Stimulated activated effector memory CD8-positive, alpha-beta T cell treated with anti-CD3 and anti-CD28 coated beads, Interleukin-12 subunit alpha, Interleukin-12 subunit beta, amount 100 ng/mL, for 72 hours (primary cell): ENCODE measurements at regions not wholly inside any gene's neighbourhood (a gene's known extent, or its start where the extent isn't known, plus 50 kb on each side); places are given as distances from the start of the nearest gene placed in this dataset.

Experiments
- ATAC-seq: fragments of 150-1000 bp; cut with Tn5 transposase; 2 replicates; pipeline ENCODE4 v1.10.0; 2021
- DNase-seq, 2 donors: peaks; one replicate each; pipeline ENCODE4 v3.0.0; 2021 to 2022; ENCODE audit warnings: low spot score in 2 of 2
- H3K27ac Mint-ChIP-seq: one replicate; pipeline ENCODE4 v1.8.0; 2022; ENCODE audit warnings: mild to moderate bottlenecking, mixed read lengths
- H3K36me3 Mint-ChIP-seq: one replicate; pipeline ENCODE4 v1.8.0; 2022; ENCODE audit warnings: mild to moderate bottlenecking, mixed read lengths
- H3K4me1 Mint-ChIP-seq: one replicate; pipeline ENCODE4 v1.8.0; 2022; ENCODE audit warnings: mixed read lengths
- H3K4me3 Mint-ChIP-seq: one replicate; pipeline ENCODE4 v1.8.0; 2022; ENCODE audit warnings: mild to moderate bottlenecking, mixed read lengths
- H3K9me3 Mint-ChIP-seq: one replicate; pipeline ENCODE4 v1.8.0; 2022; ENCODE audit warnings: mixed read lengths

DNA sequence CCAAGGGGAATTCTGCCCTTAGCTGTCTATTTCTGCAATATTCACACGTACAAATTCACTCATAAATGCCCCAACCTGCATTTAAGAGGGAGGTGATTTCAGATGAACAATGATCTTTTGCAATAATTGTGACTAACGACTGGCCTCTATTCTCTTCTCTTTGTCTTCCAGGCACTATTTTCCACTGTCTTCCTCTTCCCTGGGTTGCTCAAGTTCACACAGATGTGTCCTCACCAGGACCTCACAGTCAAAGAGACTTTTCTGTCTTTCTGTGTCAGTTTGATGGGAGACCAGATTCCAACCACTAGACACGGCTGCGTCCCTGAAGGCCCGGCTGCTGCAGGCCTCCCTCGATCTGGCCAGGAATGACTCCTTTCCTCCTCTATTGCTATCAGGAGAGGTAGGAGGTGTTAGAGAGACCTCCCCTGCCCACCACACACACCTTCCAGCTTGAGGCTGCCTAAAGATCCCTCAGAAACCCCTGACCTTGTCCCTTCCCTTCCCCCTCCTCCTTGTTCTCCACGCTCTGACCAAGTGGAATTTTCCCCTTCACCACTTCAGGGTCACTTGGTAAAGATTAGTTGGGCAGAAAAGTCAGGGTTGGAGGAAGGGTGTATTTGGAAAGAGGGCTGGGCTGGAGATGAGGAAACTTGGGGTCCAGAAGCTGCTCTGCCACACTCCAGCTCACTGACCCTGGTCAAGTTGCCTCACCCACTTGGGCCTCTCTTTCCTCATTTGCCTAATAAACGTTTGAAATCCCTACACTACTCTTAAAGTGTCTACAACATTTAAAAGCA, 109.2 kb upstream of the COPS8 start:
- Mint-ChIP-seq H3K4me3 (no peak overlapping the region), H3K9me3 (no peaks in the 10 kb centered on the region), H3K27ac (no peak overlapping the region), H3K4me1 (no peaks in the 10 kb centered on the region), H3K36me3 (no peaks in the 10 kb centered on the region)
- DNase-seq, result no peak
- no peak for ATAC-seq

DNA sequence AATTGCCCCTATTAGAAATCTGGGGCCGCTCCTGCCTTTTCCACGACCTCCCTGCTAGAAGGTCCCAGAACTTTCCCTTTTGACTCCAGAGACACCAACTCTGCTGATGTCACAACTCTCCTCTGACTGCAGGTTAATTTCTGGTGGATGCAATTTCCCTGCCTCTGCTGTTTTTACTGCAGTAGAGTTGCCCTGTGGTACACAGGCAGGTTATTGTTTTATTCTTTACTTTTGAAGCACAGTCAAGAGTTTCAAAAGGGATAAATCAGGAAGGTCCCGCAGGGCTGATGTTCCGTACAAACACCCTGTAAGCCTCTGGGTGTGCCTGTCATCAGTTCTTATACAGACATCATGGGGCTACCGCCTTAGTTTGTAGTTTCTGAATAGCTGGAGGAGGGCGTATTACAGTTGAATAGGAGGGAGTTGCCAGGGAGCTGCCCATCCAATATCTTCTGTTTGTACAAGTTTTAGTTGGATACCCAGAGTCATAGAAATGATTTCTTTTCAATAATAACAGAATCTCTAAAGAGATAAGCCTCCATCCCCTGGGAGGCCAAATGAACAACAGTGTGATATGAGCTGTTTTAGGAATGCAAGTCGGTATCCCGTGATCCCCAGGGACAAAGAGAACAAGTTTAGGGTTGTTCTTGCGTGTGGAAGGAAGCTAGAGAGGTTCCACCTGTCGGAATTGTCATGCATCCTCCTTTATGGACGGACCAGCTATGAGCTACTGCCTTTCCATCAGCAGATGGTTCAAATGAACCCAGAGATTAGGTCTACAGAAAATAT, 108.4 kb upstream of the COPS8 start:
- Mint-ChIP-seq H3K27ac (no peak overlapping the region), H3K4me3 (no peak overlapping the region), H3K36me3 (no peaks in the 10 kb centered on the region), H3K9me3 (no peaks in the 10 kb centered on the region), H3K4me1 (no peaks in the 10 kb centered on the region)
- ATAC-seq (no peak), DNase-seq (no peak)

- Mint-ChIP-seq H3K27ac (no peak overlapping the region), H3K4me1 (no peaks in the 10 kb centered on the region), H3K36me3 (no peaks in the 10 kb centered on the region), H3K4me3 (no peak overlapping the region), H3K9me3 (no peaks in the 10 kb centered on the region)
- DNase-seq (no peak), ATAC-seq (no peak)
Measured at GRCh38 chr2:236977852-236978398, 107.8 kb upstream of the COPS8 start.

DNA sequence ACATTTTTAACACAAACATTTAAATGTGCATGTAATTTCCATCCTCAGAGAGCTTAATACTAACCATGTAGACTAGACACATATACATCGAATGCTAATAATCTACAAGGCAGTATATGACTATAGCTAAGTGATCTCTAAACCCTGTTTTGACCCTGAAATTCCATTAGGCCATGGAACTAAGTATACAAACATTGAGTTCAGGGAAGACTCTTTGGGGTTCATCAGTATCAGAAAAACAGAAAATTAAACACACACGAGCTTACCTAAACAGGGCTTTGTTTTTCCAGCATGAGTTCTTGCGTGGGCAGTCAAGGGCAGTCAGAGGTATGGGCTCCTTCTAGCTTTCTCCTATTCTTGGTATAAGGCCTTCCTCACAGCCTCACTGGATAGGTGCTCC, 106.0 kb upstream of the COPS8 start:
- Mint-ChIP-seq H3K4me3 (no peak overlapping the region), H3K9me3 (no peaks in the 10 kb centered on the region), H3K27ac (no peak overlapping the region), H3K4me1 (no peaks in the 10 kb centered on the region), H3K36me3 (no peaks in the 10 kb centered on the region)
- DNase-seq (no peak), ATAC-seq (no peak)

DNA sequence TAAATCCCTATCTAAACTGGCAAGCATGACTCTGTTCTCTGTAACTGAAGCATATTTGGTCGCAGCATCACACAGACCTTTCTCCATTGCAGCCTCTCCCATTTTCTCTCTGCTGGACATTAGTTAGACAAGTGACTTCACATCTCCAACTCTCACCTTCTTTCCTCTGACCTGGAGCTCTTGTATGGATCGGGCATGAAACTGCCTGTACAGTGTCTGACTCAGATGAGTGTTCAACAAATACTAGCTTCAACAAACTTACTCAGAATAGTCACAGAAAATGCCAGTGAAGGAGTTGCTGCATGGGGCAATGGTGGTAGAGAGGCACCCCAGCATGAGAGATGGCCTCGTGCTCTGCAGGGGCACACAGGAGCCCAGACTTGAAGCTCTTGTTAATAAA, 104.7 kb upstream of the COPS8 start:
- H3K4me1 Mint-ChIP-seq, result no peaks in the 10 kb centered on the region
- no peak for DNase-seq
- no peak overlapping the region for H3K27ac Mint-ChIP-seq
- no peaks in the 10 kb centered on the region for H3K36me3 Mint-ChIP-seq
- H3K9me3 Mint-ChIP-seq, result no peaks in the 10 kb centered on the region
- no peak for ATAC-seq
- H3K4me3 Mint-ChIP-seq, result no peak overlapping the region

DNA sequence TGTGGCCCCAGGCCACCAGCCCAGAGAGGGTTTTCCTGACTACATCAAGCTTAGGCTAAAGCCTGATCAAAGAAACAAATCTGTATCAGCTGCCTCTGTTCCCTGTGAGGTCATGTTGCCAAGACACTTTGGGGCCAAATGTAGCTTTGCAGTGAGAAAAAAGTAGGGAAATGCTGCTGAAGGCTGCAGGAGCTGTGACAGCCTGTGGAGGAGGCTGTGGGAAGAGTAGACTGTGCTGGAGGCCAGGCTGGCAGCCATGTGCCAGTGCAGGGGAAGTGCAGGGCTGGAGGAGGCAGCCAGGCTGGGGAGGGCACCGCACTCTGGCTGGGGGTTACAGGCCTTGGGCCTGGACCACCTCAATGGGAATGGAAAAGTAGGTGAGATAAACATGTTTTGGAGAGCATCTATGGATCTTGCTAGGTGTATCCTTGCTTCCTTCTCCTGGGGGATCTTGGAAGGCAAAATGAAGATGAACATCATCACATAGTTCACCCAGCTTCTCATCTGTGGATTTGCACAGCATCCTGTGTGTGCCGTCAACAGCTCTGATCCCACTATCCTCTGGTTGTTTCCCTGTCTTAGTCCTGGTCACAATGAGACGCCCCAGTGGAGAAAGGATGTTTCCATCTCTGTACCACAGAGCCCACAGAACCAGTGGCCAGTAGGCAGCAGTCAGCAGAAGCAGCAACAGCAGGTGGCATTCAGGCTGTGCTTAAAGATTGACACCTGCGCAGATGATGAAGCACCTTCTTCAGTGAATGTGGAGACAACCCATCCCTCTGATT, 103.8 kb upstream of the COPS8 start:
- ATAC-seq (peak; percentile 11), DNase-seq (no peak)

DNA sequence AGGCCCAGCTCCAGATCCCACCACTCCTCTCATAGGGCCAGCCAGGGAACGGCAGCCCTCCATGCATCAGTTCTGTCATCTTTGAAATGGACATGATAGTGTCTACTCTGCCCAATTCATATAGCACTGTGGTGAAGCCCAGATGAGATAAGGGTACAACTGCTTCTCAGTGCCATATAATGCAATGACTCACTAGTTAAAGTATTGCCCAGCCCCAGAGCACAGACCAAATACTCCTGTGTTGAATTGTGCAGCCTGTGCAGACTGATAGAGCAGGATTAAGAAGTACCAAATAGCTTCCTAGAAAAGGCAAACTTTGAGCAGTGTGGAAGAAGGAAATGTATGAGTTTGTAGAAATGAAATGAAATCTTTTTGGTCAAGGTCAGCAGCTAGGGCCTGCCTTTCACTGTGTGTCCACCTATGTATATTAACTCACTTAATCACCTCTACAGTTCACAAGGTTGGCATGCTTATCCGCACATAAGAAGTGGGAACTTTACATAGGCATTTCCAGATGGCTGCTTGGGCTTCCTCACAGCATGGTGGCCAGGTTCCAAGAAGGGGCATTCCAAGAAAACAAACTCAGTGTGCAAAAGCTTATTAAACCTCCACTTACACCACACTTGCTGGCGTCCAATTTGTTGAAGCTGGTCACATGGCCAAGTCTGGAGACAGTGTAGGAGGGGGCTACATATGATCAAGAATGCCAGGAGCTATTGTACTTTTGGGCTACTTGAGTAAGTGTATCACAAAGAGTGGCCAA, 102.8 kb upstream of the COPS8 start:
- DNase-seq (no peak), ATAC-seq (no peak)
- Mint-ChIP-seq H3K9me3 (no peaks in the 10 kb centered on the region), H3K4me3 (no peak overlapping the region), H3K4me1 (no peaks in the 10 kb centered on the region), H3K36me3 (no peaks in the 10 kb centered on the region), H3K27ac (no peak overlapping the region)

More for the DNA sequence above, 103.8 kb upstream of the COPS8 start:
- H3K36me3 Mint-ChIP-seq, result no peaks in the 10 kb centered on the region
- no peak overlapping the region for H3K27ac Mint-ChIP-seq
- H3K4me3 Mint-ChIP-seq, result no peak overlapping the region
- no peaks in the 10 kb centered on the region for H3K9me3 Mint-ChIP-seq
- H3K4me1 Mint-ChIP-seq, result no peaks in the 10 kb centered on the region

GRCh38 chr2:236984046-236984445, 101.6 kb upstream of the COPS8 start:
- H3K36me3 Mint-ChIP-seq, result no peaks in the 10 kb centered on the region
- no peak for DNase-seq
- no peaks in the 10 kb centered on the region for H3K4me1 Mint-ChIP-seq
- ATAC-seq, result no peak
- H3K27ac Mint-ChIP-seq, result no peak overlapping the region
- H3K9me3 Mint-ChIP-seq, result no peaks in the 10 kb centered on the region
- no peak overlapping the region for H3K4me3 Mint-ChIP-seq

GRCh38 chr2:236985761-236986339, 99.8 kb upstream of the COPS8 start:
- no peak for ATAC-seq
- DNase-seq, result no peak
- no peaks in the 10 kb centered on the region for H3K36me3 Mint-ChIP-seq
- no peaks in the 10 kb centered on the region for H3K9me3 Mint-ChIP-seq
- H3K4me1 Mint-ChIP-seq, result no peaks in the 10 kb centered on the region
- H3K27ac Mint-ChIP-seq, result no peak overlapping the region
- H3K4me3 Mint-ChIP-seq, result no peak overlapping the region

DNA sequence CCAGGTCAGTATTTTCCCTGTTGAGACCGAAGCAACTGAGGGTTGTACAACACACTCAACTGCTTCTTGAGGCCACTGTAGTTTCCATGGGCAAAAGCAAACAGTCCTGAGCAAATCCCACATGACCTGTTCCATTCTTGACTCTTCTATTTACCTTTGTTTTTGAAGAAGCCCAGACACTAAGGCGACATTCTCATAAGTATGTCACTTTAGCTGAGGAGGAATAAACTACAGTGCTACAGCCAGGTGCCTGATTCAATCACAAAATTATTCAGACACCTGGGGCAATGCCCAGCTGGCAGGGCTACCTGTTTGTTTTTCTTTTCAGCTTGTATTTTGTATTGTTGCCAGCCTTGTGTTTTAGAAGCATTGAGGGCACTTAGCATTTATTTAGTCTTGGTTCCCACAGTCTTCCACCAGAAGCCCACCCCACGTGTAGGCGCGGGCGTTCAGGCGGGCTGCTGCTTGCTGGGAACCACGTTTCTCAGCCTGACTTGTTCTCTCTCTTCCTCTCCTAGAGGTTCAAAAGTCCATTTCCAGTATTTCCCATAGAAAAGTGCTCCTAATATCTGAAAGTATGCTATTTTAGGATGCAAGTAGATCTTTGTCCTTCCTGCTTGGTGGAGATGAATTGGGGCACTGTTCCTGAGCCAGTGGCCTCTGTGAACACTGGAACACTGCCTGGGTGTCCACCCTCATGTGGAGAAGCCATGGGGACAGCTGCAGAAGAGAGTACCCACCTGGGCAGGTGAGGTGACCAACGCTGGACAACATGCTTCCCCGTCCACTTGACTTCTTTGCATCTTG, 99.0 kb upstream of the COPS8 start:
- ATAC-seq (no peak), DNase-seq (no peak)
- H3K27ac Mint-ChIP-seq, result no peak overlapping the region

GRCh38 chr2:236988216-236988615, 97.5 kb upstream of the COPS8 start:
- no peak for ATAC-seq
- Mint-ChIP-seq H3K27ac (no peak overlapping the region), H3K9me3 (no peaks in the 10 kb centered on the region)

More for the DNA sequence above, 99.0 kb upstream of the COPS8 start:
- no peaks in the 10 kb centered on the region for H3K36me3 Mint-ChIP-seq
- no peak overlapping the region for H3K4me3 Mint-ChIP-seq
- H3K9me3 Mint-ChIP-seq, result no peaks in the 10 kb centered on the region
- H3K4me1 Mint-ChIP-seq, result no peaks in the 10 kb centered on the region

DNA sequence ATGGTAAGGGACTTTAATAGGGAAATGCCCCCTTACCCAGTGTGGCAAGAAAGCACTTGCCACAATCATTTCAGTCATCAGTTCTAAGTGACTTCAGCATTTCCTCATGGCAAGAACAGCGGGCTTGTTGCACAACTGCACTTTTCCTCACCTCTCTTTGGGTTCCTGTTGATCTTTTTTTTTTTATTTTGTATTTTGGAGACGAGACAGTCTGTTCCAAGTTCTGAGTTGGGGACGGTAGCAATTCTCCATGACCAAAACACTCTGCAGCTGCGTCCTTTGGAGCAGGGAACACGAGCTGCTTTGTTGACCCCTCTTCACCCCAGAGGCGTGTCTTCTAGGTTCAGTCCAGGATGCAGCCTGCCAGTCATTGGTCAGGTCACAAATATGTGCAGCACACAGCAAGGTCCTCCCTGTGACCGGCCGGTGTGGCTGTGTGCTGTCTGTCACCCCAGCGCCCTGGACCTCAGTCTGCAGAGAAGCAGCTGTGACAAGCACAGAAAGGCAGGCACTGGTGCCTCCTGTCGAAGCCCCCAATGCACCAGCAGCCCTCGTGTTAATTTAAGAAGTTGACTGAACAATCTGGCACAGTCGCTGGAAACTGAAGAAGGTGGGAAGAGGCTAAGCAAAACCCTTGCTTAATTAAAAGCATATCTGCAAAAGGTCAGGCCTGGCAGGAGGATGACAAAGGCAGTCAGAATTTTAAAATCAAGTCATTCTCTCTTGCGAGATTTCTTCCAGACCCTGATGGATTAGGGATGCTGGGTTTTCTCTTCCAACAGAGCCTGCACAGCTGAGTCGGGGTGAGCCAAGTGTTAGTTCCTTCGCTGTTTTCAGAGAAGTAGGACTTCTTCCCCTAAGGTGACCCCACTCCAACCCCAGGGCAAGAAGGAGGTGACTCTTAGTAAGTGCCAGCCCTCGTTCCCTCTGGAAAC, 96.7 kb upstream of the COPS8 start:
- Mint-ChIP-seq H3K4me3 (no peak overlapping the region), H3K4me1 (no peaks in the 10 kb centered on the region), H3K27ac (no peak overlapping the region), H3K9me3 (no peaks in the 10 kb centered on the region), H3K36me3 (no peaks in the 10 kb centered on the region)
- ATAC-seq (no peak), DNase-seq (no peak)

More at GRCh38 chr2:236988216-236988615, 97.5 kb upstream of the COPS8 start:
- no peak for DNase-seq
- H3K4me1 Mint-ChIP-seq, result no peaks in the 10 kb centered on the region
- no peaks in the 10 kb centered on the region for H3K36me3 Mint-ChIP-seq
- no peak overlapping the region for H3K4me3 Mint-ChIP-seq

- Mint-ChIP-seq H3K36me3 (no peaks in the 10 kb centered on the region), H3K4me3 (no peak overlapping the region), H3K4me1 (no peaks in the 10 kb centered on the region), H3K9me3 (no peaks in the 10 kb centered on the region), H3K27ac (no peak overlapping the region)
- ATAC-seq (no peak), DNase-seq (no peak)
Measured at GRCh38 chr2:236990552-236990951, 95.1 kb upstream of the COPS8 start.
